SK-N-MC (cell line): ENCODE measurements at regions not wholly inside any gene's neighbourhood (a gene's known extent, or its start where the extent isn't known, plus 50 kb on each side); places are given as distances from the start of the nearest gene placed in this dataset.

Experiments used
- EZH2 ChIP-seq: fragments of 200-600 bp; sonication (generic); IDR thresholded peaks from one replicate; pipeline ENCODE4 v1.6.1; 2017; ENCODE audit warnings: antibody characterized with exemption
- FOXP2 ChIP-seq: optimal IDR thresholded peaks from 2 replicates; pipeline ENCODE3; 2011; ENCODE audit warnings: mild to moderate bottlenecking, moderate library complexity; ENCODE audit not compliant: insufficient read depth; ENCODE audit errors: extremely low read length, control extremely low read depth
- POLR2AphosphoS5 ChIP-seq: IDR thresholded peaks from 2 replicates; pipeline ENCODE4 v1.6.1; 2012; ENCODE audit warnings: mild to moderate bottlenecking, low read depth, low read length, borderline replicate concordance

GRCh38 chr6:25023781-25024180 lies 88.0 kb upstream of the RIPOR2 start:
- TF ChIP-seq POLR2AphosphoS5 (no peak), EZH2 (no peak), FOXP2 (no peak)
